Neural cell (in vitro differentiated cells): ENCODE measurements at regions not wholly inside any gene's neighbourhood (a gene's known extent, or its start where the extent isn't known, plus 50 kb on each side); places are given as distances from the start of the nearest gene placed in this dataset.

Experiments
- H2AFZ ChIP-seq: fragments of 200-600, 300-800 bp; sonication (generic), shearing (Covaris generic); 2 replicates; pipeline ENCODE4 v1.6.0; 2014; ENCODE audit warnings: low read depth, mild to moderate bottlenecking, antibody characterized with exemption, low read length, moderate library complexity
- H3F3A ChIP-seq: fragments of 200-600 bp; shearing (Covaris generic); 2 replicates; pipeline ENCODE4 v1.6.1; 2016; ENCODE audit warnings: mild to moderate bottlenecking, moderate library complexity, mixed read lengths, antibody characterized with exemption, low read length; ENCODE audit not compliant: insufficient read depth, poor library complexity, severe bottlenecking
- H3K27ac ChIP-seq: fragments of 200-600, 300-800 bp; sonication (generic), shearing (Covaris generic); 2 replicates; pipeline ENCODE4 v1.5.1; 2014; ENCODE audit warnings: mild to moderate bottlenecking, low read length, moderate library complexity
- H3K27me3 ChIP-seq: fragments of 300-800, 200-600 bp; sonication (generic), shearing (Covaris generic); 2 replicates; pipeline ENCODE4 v1.6.0; 2014; ENCODE audit warnings: mild to moderate bottlenecking, low read depth, low read length, moderate library complexity; ENCODE audit not compliant: insufficient read depth
- H3K36me3 ChIP-seq: fragments of 300-800, 200-600 bp; sonication (generic), shearing (Covaris generic); 2 replicates; pipeline ENCODE4 v1.5.1; 2014; ENCODE audit warnings: mild to moderate bottlenecking, antibody characterized with exemption, low read length, moderate library complexity; ENCODE audit not compliant: insufficient read depth
- H3K4me2 ChIP-seq: fragments of 300-800, 200-600 bp; sonication (generic), shearing (Covaris generic); 2 replicates; pipeline ENCODE4 v1.6.0; 2014; ENCODE audit warnings: mild to moderate bottlenecking, low read length
- H3K4me3 ChIP-seq: fragments of 300-800, 200-600 bp; sonication (generic), shearing (Covaris generic); 2 replicates; pipeline ENCODE4 v1.5.1; 2014; ENCODE audit warnings: mild to moderate bottlenecking, low read length, moderate library complexity
- H3K79me2 ChIP-seq: fragments of 200-600 bp; shearing (Covaris generic); replicated peaks from 2 replicates; pipeline ENCODE4 v1.6.0; 2014; ENCODE audit warnings: mild to moderate bottlenecking, low read length, moderate library complexity; ENCODE audit not compliant: insufficient read depth
- H3K9ac ChIP-seq: fragments of 300-800, 200-600 bp; sonication (generic), shearing (Covaris generic); 2 replicates; pipeline ENCODE4 v1.6.1; 2016; ENCODE audit warnings: mild to moderate bottlenecking, low read length, mixed read lengths
- H3K9me2 ChIP-seq: fragments of 200-600 bp; shearing (Covaris generic); 2 replicates; pipeline ENCODE4 v1.6.1; 2016; ENCODE audit warnings: mild to moderate bottlenecking, low read length, mixed read lengths; ENCODE audit not compliant: insufficient read depth
- H3K9me3 ChIP-seq: fragments of 200-600, 300-800 bp; sonication (generic), shearing (Covaris generic); 2 replicates; pipeline ENCODE4 v1.6.1; 2016; ENCODE audit warnings: mild to moderate bottlenecking, mixed run types, low read length, moderate library complexity, mixed read lengths
- H4K20me1 ChIP-seq: fragments of 200-600 bp; shearing (Covaris generic); 2 replicates; pipeline ENCODE4 v1.6.1; 2016; ENCODE audit warnings: mild to moderate bottlenecking, mixed run types; ENCODE audit not compliant: insufficient read depth
- EP300 ChIP-seq: fragments of 450-650 bp; conservative IDR thresholded peaks from 2 replicates; pipeline ENCODE4 v1.6.1; 2014; ENCODE audit warnings: antibody characterized with exemption, mild to moderate bottlenecking, moderate library complexity; ENCODE audit not compliant: poor library complexity, severe bottlenecking
- EZH2 ChIP-seq: fragments of 200-600, 300-800 bp; shearing (Covaris generic), sonication (generic); IDR thresholded peaks from 2 replicates; pipeline ENCODE4 v1.6.1; 2014; ENCODE audit warnings: antibody characterized with exemption, low read length, borderline replicate concordance, mild to moderate bottlenecking; ENCODE audit not compliant: insufficient read depth, poor library complexity, severe bottlenecking
- MXI1 ChIP-seq: fragments of 450-650 bp; conservative IDR thresholded peaks from 2 replicates; pipeline ENCODE4 v1.6.1; 2014; ENCODE audit warnings: antibody characterized with exemption, mild to moderate bottlenecking; ENCODE audit not compliant: poor library complexity, severe bottlenecking
- POLR2AphosphoS5 ChIP-seq: IDR thresholded peaks from 2 replicates; pipeline ENCODE4 v1.6.1; 2012
- RAD21 ChIP-seq: fragments of 450-650 bp; conservative IDR thresholded peaks from 2 replicates; pipeline ENCODE4 v1.6.1; 2014; ENCODE audit warnings: antibody characterized with exemption, mild to moderate bottlenecking, moderate library complexity
- SMC3 ChIP-seq: fragments of 450-650 bp; conservative IDR thresholded peaks from 2 replicates; pipeline ENCODE4 v1.6.1; 2014; ENCODE audit warnings: antibody characterized with exemption, mild to moderate bottlenecking, moderate library complexity; ENCODE audit not compliant: poor library complexity
- TAF1 ChIP-seq: IDR thresholded peaks from 2 replicates; pipeline ENCODE4 v1.6.1; 2012; ENCODE audit warnings: low read depth
- TF ChIP-seq, protein P1 (sequence below): fragments of 450-650 bp; IDR thresholded peaks from 2 replicates; pipeline ENCODE4 v1.5.1; 2014; ENCODE audit warnings: antibody characterized with exemption, mild to moderate bottlenecking, moderate library complexity; ENCODE audit not compliant: poor library complexity, severe bottlenecking
- TF ChIP-seq, protein P2 (sequence below): IDR thresholded peaks from 2 replicates; pipeline ENCODE4 v1.6.1; 2012; ENCODE audit warnings: borderline replicate concordance

GRCh38 chr6:169861431-169862042 is 110.1 kb downstream of the ERMARD start:
- Histone ChIP-seq H3K27ac (no peak overlapping the region), H2AFZ (no peak overlapping the region), H3K9me2 (no peaks in the 10 kb centered on the region), H3K27me3 (no peaks in the 10 kb centered on the region), H3K9me3 (no peaks in the 10 kb centered on the region), H3K4me2 (no peak overlapping the region), H3K4me3 (no peak overlapping the region), H3K36me3 (no peaks in the 10 kb centered on the region), H3F3A (no peaks in the 10 kb centered on the region), H3K9ac (no peak overlapping the region), H4K20me1 (no peaks in the 10 kb centered on the region), H3K79me2 (no peaks in the 10 kb centered on the region)
- TF ChIP-seq MXI1, result no peak
- TF ChIP-seq, protein P1, sequence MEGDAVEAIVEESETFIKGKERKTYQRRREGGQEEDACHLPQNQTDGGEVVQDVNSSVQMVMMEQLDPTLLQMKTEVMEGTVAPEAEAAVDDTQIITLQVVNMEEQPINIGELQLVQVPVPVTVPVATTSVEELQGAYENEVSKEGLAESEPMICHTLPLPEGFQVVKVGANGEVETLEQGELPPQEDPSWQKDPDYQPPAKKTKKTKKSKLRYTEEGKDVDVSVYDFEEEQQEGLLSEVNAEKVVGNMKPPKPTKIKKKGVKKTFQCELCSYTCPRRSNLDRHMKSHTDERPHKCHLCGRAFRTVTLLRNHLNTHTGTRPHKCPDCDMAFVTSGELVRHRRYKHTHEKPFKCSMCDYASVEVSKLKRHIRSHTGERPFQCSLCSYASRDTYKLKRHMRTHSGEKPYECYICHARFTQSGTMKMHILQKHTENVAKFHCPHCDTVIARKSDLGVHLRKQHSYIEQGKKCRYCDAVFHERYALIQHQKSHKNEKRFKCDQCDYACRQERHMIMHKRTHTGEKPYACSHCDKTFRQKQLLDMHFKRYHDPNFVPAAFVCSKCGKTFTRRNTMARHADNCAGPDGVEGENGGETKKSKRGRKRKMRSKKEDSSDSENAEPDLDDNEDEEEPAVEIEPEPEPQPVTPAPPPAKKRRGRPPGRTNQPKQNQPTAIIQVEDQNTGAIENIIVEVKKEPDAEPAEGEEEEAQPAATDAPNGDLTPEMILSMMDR, result no peak
- no peak for TF ChIP-seq POLR2AphosphoS5
- no peak for TF ChIP-seq TAF1
- TF ChIP-seq, protein P2, sequence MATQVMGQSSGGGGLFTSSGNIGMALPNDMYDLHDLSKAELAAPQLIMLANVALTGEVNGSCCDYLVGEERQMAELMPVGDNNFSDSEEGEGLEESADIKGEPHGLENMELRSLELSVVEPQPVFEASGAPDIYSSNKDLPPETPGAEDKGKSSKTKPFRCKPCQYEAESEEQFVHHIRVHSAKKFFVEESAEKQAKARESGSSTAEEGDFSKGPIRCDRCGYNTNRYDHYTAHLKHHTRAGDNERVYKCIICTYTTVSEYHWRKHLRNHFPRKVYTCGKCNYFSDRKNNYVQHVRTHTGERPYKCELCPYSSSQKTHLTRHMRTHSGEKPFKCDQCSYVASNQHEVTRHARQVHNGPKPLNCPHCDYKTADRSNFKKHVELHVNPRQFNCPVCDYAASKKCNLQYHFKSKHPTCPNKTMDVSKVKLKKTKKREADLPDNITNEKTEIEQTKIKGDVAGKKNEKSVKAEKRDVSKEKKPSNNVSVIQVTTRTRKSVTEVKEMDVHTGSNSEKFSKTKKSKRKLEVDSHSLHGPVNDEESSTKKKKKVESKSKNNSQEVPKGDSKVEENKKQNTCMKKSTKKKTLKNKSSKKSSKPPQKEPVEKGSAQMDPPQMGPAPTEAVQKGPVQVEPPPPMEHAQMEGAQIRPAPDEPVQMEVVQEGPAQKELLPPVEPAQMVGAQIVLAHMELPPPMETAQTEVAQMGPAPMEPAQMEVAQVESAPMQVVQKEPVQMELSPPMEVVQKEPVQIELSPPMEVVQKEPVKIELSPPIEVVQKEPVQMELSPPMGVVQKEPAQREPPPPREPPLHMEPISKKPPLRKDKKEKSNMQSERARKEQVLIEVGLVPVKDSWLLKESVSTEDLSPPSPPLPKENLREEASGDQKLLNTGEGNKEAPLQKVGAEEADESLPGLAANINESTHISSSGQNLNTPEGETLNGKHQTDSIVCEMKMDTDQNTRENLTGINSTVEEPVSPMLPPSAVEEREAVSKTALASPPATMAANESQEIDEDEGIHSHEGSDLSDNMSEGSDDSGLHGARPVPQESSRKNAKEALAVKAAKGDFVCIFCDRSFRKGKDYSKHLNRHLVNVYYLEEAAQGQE, result no peak
- no peak for TF ChIP-seq EZH2
- TF ChIP-seq SMC3, result no peak
- no peak for TF ChIP-seq RAD21
- TF ChIP-seq EP300, result no peak

DNA sequence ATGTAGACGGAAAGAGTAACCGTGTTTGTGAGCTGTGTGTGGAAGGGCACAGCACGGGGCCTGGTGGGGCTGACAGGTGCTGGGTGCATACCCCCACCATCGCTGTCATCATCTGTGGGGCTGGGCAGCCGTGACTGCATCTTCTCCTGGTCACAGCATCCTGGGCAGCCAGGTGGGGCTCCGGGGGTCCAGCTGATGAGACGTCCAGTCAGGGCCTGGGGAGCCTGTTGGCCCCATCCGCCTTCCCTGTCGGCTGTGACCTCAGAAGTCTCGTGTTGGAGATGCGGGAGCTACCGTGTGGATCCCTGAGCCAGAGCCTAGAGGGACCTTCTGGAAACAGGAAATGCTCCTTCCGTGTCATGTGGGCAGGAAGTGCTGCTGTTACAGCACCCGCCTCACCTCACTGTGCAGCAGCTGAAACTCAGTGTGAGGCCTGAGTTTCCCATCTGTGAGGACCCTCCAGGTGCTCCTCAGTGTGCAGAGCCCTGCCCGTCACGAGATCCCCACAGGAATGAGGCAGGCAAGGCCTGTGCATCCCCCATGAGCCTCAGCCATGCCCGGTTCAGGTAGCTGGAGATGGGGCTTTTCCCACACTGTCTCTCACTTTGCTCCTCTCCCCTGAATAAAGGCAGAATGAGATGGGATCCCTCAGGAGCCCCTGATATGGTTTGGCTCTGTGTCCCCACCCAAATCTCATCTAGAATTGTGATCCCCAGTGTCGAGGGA is 108.7 kb downstream of the ERMARD start:
- H4K20me1 ChIP-seq, result no peaks in the 10 kb centered on the region

More for the DNA sequence above, 108.7 kb downstream of the ERMARD start:
- Histone ChIP-seq H3F3A (no peaks in the 10 kb centered on the region), H3K4me3 (no peak overlapping the region), H3K9me3 (no peaks in the 10 kb centered on the region), H3K36me3 (no peaks in the 10 kb centered on the region), H3K4me2 (no peak overlapping the region), H3K9ac (no peak overlapping the region), H3K9me2 (no peaks in the 10 kb centered on the region), H3K79me2 (no peaks in the 10 kb centered on the region), H3K27me3 (no peaks in the 10 kb centered on the region), H2AFZ (no peak overlapping the region), H3K27ac (no peak overlapping the region)
- no peak for TF ChIP-seq RAD21
- TF ChIP-seq, protein P2, result no peak
- no peak for TF ChIP-seq TAF1
